SK-N-MC (cell line): ENCODE measurements at regions not wholly inside any gene's neighbourhood (a gene's known extent, or its start where the extent isn't known, plus 50 kb on each side); places are given as distances from the start of the nearest gene placed in this dataset.

Source experiments
- EZH2 ChIP-seq: fragments of 200-600 bp; sonication (generic); IDR thresholded peaks from one replicate; pipeline ENCODE4 v1.6.1; 2017; ENCODE audit warnings: antibody characterized with exemption
- FOXP2 ChIP-seq: optimal IDR thresholded peaks from 2 replicates; pipeline ENCODE3; 2011; ENCODE audit warnings: mild to moderate bottlenecking, moderate library complexity; ENCODE audit not compliant: insufficient read depth; ENCODE audit errors: extremely low read length, control extremely low read depth
- POLR2AphosphoS5 ChIP-seq: IDR thresholded peaks from 2 replicates; pipeline ENCODE4 v1.6.1; 2012; ENCODE audit warnings: mild to moderate bottlenecking, low read depth, low read length, borderline replicate concordance

DNA sequence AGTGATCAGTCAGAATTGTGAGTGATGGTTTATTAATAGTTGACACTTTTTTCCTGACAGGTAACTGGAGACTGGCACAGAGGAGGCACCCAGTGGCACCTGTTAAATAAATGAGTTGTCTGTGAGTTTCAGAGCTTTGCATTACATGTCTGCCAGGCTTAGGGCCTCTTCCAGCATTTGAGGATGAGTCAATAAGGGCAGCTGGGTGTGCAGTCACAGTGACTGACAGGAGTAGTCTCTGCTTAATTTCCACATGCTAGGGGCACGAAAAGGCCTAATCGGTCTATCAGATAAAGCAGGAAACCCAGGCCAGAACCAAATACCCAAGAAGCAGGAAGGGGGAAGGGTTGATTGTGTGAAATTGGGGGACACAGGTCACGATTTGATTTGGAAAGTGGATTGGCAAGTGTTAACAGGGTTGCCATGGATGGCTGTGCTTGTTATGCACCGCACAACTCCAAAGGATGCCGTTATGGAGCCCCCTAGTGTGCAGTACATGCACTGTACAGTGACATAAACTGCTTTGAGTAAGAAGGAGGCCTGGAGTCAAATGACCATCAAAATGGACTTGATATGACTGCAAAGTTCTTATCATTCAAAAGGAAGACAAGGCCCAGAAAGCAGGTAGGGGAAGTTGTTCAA, 111.9 kb upstream of the GGTLC1 start:
- TF ChIP-seq EZH2 (no peak), POLR2AphosphoS5 (no peak), FOXP2 (no peak)
